IPS-18c (cell line): ENCODE measurements at regions not wholly inside any gene's neighbourhood (a gene's known extent, or its start where the extent isn't known, plus 50 kb on each side); places are given as distances from the start of the nearest gene placed in this dataset.

Experiments
- H3K4me3 ChIP-seq: 2 replicates; pipeline ENCODE4 v1.7.0; 2013; ENCODE audit warnings: low read depth, mild to moderate bottlenecking, low read length, moderate library complexity; ENCODE audit not compliant: insufficient read depth
- H3K9me3 ChIP-seq: one replicate; pipeline ENCODE4 v1.6.1; 2013; ENCODE audit warnings: mild to moderate bottlenecking, low read length, moderate library complexity; ENCODE audit not compliant: control insufficient read depth, insufficient read depth

DNA sequence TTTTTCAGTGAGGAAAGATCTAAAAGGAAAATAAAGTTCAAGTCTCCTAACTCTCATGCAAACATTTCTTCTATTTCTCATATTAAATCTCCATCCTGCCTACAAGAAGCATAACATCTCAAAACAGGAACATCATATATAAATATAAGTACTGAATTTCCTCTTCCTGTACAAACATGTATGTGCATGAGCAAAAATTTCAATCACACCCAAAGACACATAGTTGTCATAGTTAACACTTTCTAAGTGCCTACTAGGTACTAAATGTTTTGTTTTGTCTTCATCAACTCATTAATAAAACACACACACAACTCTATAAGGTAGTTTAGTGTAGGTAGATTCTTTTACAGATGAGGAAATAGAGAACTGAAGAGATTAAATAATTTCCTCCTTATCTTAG is 237.1 kb upstream of the ADGRL2 start:
- H3K9me3 ChIP-seq = no peaks in the 10 kb centered on the region
- H3K4me3 ChIP-seq = no peak overlapping the region

DNA sequence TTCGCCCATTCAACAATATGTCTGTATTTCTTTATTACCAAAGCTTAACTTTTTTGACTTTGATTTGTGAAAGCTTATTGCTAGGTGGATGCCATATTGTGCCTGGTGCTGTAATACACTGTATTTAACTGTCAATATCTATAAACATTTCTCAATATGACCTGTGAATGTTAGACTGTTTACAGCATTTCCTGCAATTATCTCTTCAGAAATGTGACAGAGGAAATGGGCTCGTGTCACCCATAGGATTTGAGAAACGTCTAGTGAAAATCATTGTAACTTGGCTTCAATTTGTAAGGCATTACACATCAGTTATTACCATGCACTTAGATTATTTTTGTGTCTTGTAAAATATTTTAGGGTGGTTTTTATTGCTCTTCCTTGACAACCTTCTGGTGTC is 237.8 kb upstream of the ADGRL2 start:
- Histone ChIP-seq H3K9me3 (no peaks in the 10 kb centered on the region), H3K4me3 (no peak overlapping the region)

- no peak overlapping the region for H3K4me3 ChIP-seq
Measured at GRCh38 chr1:81560629-81561028, 240.1 kb upstream of the ADGRL2 start.

DNA sequence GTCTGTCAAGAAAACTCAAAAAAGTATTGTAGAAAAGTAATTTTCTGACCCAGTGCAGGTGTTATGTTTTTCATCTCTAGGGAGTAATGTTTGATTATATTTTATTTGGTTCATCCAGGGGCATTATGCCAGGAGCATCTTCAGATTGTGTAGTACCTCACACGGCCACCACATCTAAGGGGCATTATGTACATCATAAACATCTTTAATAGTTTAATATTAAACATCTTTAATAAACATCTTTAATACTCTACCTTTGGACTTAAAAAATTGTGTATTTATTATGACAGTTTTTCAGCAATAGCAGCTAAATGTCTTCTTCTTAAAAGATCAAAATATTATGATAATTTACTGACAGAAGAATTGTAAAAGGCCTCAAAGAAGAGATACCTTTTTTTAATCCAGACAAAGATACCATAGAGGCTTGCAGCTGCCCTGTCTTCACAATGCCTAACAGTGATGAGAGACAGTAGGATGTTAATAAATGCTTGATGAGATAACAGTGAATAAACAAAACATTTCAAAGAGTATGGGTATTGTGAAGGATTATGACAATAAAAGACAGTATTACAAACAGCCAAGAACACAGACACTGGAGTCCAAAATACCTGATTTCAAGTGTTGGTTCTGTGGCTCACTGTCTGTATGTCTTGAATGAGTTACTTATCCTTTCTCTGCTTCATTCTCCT is 240.9 kb upstream of the ADGRL2 start:
- no peaks in the 10 kb centered on the region for H3K9me3 ChIP-seq
- no peak overlapping the region for H3K4me3 ChIP-seq

More at GRCh38 chr1:81560629-81561028, 240.1 kb upstream of the ADGRL2 start:
- no peaks in the 10 kb centered on the region for H3K9me3 ChIP-seq

DNA sequence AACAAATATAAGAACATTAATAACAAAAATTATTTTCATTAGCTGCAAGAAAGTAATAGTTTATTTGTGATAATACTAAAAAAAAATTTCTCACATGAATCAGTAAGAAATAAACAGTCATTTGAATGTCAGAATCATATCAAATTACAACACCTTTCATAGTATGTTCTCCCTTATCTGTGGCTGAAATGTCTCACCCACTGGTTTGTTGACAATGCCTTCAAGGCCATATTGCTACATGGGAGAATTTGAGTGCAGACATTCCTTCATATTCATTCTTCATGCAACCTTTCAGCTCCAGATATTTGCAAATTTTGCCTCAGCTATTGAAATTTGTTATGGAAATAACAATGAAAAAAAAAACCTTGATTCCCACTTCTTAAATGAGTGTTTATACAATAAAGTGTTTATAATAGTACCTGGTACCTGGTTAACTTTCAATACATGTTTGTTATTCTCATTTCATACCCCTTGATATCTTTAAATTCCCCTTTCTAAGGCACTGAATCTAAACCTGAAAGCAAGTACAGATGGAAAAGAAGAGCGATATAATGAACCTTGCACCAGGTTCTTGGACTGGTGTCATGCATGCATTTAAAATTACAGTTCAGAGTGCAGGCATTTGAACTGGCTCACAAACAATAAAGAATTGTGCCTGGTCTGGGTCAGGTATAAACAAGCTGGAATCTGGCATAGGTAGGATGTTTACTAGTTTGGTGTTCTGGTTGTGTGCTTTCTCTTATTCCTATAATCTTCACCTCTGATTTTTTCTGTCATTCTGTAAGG is 242.2 kb upstream of the ADGRL2 start:
- H3K9me3 ChIP-seq = no peaks in the 10 kb centered on the region
- no peak overlapping the region for H3K4me3 ChIP-seq

- H3K4me3 ChIP-seq = no peak overlapping the region
- H3K9me3 ChIP-seq = no peaks in the 10 kb centered on the region
Measured at GRCh38 chr1:81556968-81557367, 243.8 kb upstream of the ADGRL2 start.

GRCh38 chr1:81554534-81554933 is 246.2 kb upstream of the ADGRL2 start:
- H3K9me3 ChIP-seq = no peaks in the 10 kb centered on the region
- H3K4me3 ChIP-seq = no peak overlapping the region

- H3K9me3 ChIP-seq = no peaks in the 10 kb centered on the region
- H3K4me3 ChIP-seq = no peak overlapping the region
Measured at GRCh38 chr1:81554108-81554507, 246.6 kb upstream of the ADGRL2 start.

GRCh38 chr1:81553503-81553902 is 247.2 kb upstream of the ADGRL2 start:
- Histone ChIP-seq H3K4me3 (no peak overlapping the region), H3K9me3 (no peaks in the 10 kb centered on the region)

DNA sequence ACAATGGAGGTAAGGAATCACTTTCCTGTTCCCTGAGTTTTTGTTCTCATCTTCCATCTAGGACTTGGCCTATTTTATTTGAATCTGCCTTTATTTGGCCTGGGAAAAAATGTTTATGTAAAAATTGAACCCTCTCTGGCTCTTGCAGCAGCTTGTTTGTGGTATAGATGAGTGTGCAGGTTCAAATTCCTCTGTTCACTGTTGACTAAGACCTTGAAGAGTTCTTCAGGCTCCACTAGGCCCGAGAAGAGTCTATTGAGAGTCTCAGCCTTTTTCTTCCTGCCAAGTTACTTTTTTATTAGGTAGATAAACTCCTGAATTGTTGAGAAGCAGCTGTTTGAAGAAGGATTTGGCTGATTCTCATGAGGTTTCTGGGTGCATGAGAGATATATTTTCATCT is 248.8 kb upstream of the ADGRL2 start:
- Histone ChIP-seq H3K9me3 (no peaks in the 10 kb centered on the region), H3K4me3 (no peak overlapping the region)

DNA sequence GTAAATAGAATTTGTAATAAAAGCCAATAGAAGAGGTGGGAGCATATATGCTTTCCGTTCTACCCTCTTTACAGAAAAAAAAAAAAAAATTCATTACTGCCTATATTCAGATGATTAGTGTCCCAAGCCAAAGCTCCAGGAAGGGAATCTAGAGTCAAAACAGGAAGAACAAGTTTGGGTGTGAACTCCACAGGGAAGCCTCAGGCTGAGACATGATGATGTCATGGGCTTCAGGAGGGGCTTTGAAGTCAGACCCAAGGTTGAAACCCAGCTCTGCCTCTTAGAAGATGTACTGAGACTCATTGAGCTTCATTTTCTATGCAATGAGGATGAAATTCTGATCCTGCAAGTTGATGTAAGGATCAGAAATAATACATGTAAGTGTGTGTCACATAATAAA is 250.0 kb upstream of the ADGRL2 start:
- Histone ChIP-seq H3K4me3 (no peak overlapping the region), H3K9me3 (no peaks in the 10 kb centered on the region)

DNA sequence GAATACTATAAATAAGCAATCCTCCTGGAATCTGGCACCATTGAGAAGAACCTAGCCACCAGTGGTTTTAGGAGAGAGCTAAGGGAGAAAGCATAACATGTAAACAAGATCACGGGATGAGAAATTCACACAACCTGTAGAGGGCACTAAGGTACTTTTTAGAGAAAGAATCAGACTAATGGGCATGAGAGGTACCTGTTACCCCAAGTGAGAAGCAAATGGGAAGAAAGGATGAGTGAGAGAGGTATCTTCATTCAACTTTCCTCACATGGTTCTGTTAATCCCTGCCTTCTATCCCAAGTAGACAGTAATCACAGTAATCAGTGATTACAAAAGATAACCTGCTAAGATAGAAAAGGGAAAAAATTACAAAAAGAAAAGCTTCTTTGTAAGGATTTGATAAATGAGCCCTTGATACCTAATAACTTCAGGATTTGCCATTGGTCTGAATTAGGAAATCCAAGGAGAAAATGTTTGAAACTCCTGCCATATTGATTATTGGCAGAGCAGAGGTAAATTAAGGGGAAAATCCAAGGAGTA is 251.1 kb upstream of the ADGRL2 start:
- Histone ChIP-seq H3K4me3 (no peak overlapping the region), H3K9me3 (no peaks in the 10 kb centered on the region)

GRCh38 chr1:81548918-81549587 is 251.7 kb upstream of the ADGRL2 start:
- Histone ChIP-seq H3K4me3 (no peak overlapping the region), H3K9me3 (no peaks in the 10 kb centered on the region)

GRCh38 chr1:81547912-81548303 is 252.8 kb upstream of the ADGRL2 start:
- H3K4me3 ChIP-seq = no peak overlapping the region
- H3K9me3 ChIP-seq = no peaks in the 10 kb centered on the region

GRCh38 chr1:81547261-81547911 is 253.3 kb upstream of the ADGRL2 start:
- H3K4me3 ChIP-seq = no peak overlapping the region
- H3K9me3 ChIP-seq = no peaks in the 10 kb centered on the region

- H3K9me3 ChIP-seq = no peaks in the 10 kb centered on the region
- H3K4me3 ChIP-seq = no peak overlapping the region
Measured at GRCh38 chr1:81545734-81546133, 255.0 kb upstream of the ADGRL2 start.

GRCh38 chr1:81543764-81544163 is 257.0 kb upstream of the ADGRL2 start:
- no peaks in the 10 kb centered on the region for H3K9me3 ChIP-seq
- no peak overlapping the region for H3K4me3 ChIP-seq
